Liver (tissue), 3 donors: ENCODE measurements at regions not wholly inside any gene's neighbourhood (a gene's known extent, or its start where the extent isn't known, plus 50 kb on each side); places are given as distances from the start of the nearest gene placed in this dataset.

Experiments
- EGR1 ChIP-seq, 2 donors: IDR thresholded peaks; 2 replicates each; pipeline ENCODE4 v1.6.1; 2016 to 2018; ENCODE audit warnings: antibody characterized with exemption in 2 of 2, low read depth in 2 of 2
- GABPA ChIP-seq, 2 donors: IDR thresholded peaks in 1 of 2; conservative IDR thresholded peaks in 1 of 2; 2 replicates each; pipeline ENCODE4 v1.6.1; 2016; ENCODE audit warnings: antibody characterized with exemption in 2 of 2, mild to moderate bottlenecking in 1 of 2, moderate library complexity in 1 of 2
- JUND ChIP-seq, 2 donors: IDR thresholded peaks; 2 replicates each; pipeline ENCODE4 v1.6.1; 2016; ENCODE audit warnings: antibody characterized with exemption in 2 of 2
- RAD21 ChIP-seq, 2 donors: IDR thresholded peaks; 2 replicates each; pipeline ENCODE4 v1.6.1; 2016; ENCODE audit warnings: antibody characterized with exemption in 2 of 2, mild to moderate bottlenecking in 2 of 2
- RXRA ChIP-seq, 2 donors: IDR thresholded peaks; 2 replicates each; pipeline ENCODE4 v1.6.1; 2017 to 2018; ENCODE audit warnings: antibody characterized with exemption in 2 of 2, mild to moderate bottlenecking in 1 of 2
- TAF1 ChIP-seq: conservative IDR thresholded peaks from 2 replicates; pipeline ENCODE4 v1.6.1; 2016; ENCODE audit warnings: antibody characterized with exemption, mild to moderate bottlenecking
- YY1 ChIP-seq: IDR thresholded peaks from 2 replicates; pipeline ENCODE4 v1.6.1; 2016; ENCODE audit warnings: antibody characterized with exemption, mild to moderate bottlenecking
- TF ChIP-seq, protein P1 (sequence below): fragments of 150-350 bp; IDR thresholded peaks from 2 replicates; pipeline ENCODE4 v1.5.1; 2017; ENCODE audit warnings: improper control_type of control experiment, low read depth, low read length; ENCODE audit not compliant: missing input control
- TF ChIP-seq, protein P2 (sequence below): IDR thresholded peaks from 2 replicates; pipeline ENCODE4 v1.6.1; 2016; ENCODE audit warnings: antibody characterized with exemption
- TF ChIP-seq, protein P3 (sequence below): IDR thresholded peaks from 2 replicates; pipeline ENCODE4 v1.6.1; 2016; ENCODE audit warnings: antibody characterized with exemption
- TF ChIP-seq, protein P4 (sequence below): IDR thresholded peaks from 2 replicates; pipeline ENCODE4 v1.6.1; 2016; ENCODE audit warnings: antibody characterized with exemption
- donor health status: healthy.
- donor health status: healthy.

DNA sequence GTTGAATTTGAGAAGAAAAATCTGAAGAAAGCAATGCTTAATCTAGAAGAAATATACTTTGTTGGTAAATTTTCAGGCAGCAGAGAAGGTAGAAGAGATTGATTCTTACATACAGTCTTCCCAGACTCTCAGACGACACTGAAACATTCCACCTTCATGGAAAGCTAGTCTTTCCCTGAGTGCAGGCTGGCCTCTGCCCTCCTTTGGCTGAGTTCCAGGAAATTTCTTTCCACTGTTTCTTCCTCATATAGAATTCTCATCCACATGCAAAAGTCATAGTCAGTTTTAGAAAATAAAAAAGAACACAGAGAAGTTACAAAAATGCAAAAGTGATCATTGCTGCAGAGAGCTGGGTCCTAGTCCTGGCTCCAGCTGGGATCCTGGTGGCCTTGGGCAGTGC lies 142.5 kb upstream of the PRR23C start:
- TF ChIP-seq, protein P1, sequence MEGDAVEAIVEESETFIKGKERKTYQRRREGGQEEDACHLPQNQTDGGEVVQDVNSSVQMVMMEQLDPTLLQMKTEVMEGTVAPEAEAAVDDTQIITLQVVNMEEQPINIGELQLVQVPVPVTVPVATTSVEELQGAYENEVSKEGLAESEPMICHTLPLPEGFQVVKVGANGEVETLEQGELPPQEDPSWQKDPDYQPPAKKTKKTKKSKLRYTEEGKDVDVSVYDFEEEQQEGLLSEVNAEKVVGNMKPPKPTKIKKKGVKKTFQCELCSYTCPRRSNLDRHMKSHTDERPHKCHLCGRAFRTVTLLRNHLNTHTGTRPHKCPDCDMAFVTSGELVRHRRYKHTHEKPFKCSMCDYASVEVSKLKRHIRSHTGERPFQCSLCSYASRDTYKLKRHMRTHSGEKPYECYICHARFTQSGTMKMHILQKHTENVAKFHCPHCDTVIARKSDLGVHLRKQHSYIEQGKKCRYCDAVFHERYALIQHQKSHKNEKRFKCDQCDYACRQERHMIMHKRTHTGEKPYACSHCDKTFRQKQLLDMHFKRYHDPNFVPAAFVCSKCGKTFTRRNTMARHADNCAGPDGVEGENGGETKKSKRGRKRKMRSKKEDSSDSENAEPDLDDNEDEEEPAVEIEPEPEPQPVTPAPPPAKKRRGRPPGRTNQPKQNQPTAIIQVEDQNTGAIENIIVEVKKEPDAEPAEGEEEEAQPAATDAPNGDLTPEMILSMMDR = no peak
- TF ChIP-seq, protein P2, sequence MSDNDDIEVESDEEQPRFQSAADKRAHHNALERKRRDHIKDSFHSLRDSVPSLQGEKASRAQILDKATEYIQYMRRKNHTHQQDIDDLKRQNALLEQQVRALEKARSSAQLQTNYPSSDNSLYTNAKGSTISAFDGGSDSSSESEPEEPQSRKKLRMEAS = no peak
- TF ChIP-seq EGR1 (IDR thresholded peaks at IDR 0.05; ENCODE audit: low read depth in 2 of 2) (no peak), RAD21 (IDR thresholded peaks at IDR 0.05) (no peak), TAF1 (no peak), JUND (IDR thresholded peaks at IDR 0.05) (no peak), YY1 (no peak), GABPA (IDR thresholded peaks at IDR 0.05 in 1 of 2, conservative IDR thresholded peaks at IDR 0.05 in 1 of 2) (no peak), RXRA (IDR thresholded peaks at IDR 0.05) (no peak)
- TF ChIP-seq, protein P3, sequence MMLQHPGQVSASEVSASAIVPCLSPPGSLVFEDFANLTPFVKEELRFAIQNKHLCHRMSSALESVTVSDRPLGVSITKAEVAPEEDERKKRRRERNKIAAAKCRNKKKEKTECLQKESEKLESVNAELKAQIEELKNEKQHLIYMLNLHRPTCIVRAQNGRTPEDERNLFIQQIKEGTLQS = no peak
- TF ChIP-seq, protein P4, sequence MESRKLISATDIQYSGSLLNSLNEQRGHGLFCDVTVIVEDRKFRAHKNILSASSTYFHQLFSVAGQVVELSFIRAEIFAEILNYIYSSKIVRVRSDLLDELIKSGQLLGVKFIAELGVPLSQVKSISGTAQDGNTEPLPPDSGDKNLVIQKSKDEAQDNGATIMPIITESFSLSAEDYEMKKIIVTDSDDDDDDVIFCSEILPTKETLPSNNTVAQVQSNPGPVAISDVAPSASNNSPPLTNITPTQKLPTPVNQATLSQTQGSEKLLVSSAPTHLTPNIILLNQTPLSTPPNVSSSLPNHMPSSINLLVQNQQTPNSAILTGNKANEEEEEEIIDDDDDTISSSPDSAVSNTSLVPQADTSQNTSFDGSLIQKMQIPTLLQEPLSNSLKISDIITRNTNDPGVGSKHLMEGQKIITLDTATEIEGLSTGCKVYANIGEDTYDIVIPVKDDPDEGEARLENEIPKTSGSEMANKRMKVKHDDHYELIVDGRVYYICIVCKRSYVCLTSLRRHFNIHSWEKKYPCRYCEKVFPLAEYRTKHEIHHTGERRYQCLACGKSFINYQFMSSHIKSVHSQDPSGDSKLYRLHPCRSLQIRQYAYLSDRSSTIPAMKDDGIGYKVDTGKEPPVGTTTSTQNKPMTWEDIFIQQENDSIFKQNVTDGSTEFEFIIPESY = no peak
